ENCODE measurements at regions not wholly inside any gene's neighbourhood (a gene's known extent, or its start where the extent isn't known, plus 50 kb on each side); places are given as distances from the start of the nearest gene placed in this dataset.

DNA sequence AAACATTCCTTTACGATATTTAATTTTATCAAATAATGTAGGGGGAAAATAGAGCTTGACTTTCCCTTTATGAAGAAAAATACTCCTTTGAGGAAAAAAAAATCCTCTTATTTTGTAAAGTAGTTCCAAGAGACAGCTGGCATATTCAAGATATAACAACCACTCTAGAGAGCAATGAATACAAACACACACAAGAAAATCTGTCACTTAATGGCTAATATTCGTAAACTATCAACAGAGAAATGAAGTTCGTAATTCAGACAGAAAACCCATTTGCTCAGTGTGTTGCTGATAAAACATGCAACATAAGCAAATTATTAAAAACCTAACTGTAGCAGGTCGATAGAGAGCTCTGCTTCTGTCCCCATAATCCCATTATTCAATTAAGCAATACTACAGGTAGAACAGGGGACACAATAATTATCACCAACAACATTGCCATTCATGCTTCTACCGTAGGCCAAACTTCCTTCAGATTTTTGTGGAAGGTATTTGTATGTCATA lies 714.4 kb upstream of the MARCKS start:
- ATAC-seq (no peak), DNase-seq (no peak)
- no peaks in the 10 kb centered on the region for H3K36me3 Mint-ChIP-seq
- H3K4me3 Mint-ChIP-seq, result no peak overlapping the region
- H3K4me1 Mint-ChIP-seq, result no peaks in the 10 kb centered on the region
- peaks cover 6% of the 10 kb centered on the region for H3K9me3 Mint-ChIP-seq (ENCODE audit: low read depth)
- H3K27ac Mint-ChIP-seq, result no peak overlapping the region
- H3K27me3 Mint-ChIP-seq, result no peaks in the 10 kb centered on the region
- CTCF ChIA-PET, result no interaction called here

- no peaks in the 10 kb centered on the region for H3K4me1 Mint-ChIP-seq
- CTCF ChIA-PET, result no interaction called here
Observed at GRCh38 chr6:113143206-113143605, 713.9 kb upstream of the MARCKS start.

DNA sequence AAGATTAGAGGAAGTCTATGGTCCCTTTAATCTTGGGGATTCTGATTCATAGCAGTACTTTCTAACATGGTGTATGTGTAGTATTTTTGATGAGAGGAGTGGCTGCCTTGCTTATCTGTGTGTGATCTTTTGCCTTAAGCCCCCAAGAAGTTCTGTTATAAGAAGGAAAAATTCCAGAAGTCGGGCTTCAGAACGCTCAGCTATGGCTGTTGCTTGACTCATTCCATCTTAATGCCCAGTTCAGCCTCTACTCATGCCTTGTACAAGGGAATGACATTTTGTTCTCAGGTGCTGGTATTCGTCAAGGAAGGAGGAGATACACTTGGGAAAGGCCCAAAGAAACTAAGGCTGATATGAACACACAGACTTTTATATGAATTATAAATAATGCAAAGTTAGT lies 713.0 kb upstream of the MARCKS start:
- H3K36me3 Mint-ChIP-seq, result no peaks in the 10 kb centered on the region
- H3K4me1 Mint-ChIP-seq, result no peaks in the 10 kb centered on the region
- no peaks in the 10 kb centered on the region for H3K27me3 Mint-ChIP-seq
- no peak overlapping the region for H3K27ac Mint-ChIP-seq
- DNase-seq (no peak), ATAC-seq (no peak)
- no peak overlapping the region for H3K4me3 Mint-ChIP-seq
- peaks cover 6% of the 10 kb centered on the region for H3K9me3 Mint-ChIP-seq (ENCODE audit: low read depth)
- CTCF ChIA-PET, result no interaction called here

More at GRCh38 chr6:113143206-113143605, 713.9 kb upstream of the MARCKS start:
- H3K4me3 Mint-ChIP-seq, result no peak overlapping the region
- H3K36me3 Mint-ChIP-seq, result no peaks in the 10 kb centered on the region
- H3K27me3 Mint-ChIP-seq, result no peaks in the 10 kb centered on the region
- H3K27ac Mint-ChIP-seq, result no peak overlapping the region
- no peak for ATAC-seq
- H3K9me3 Mint-ChIP-seq (ENCODE audit: low read depth), result peaks cover 6% of the 10 kb centered on the region
- no peak for DNase-seq

GRCh38 chr6:113146878-113147277 lies 710.3 kb upstream of the MARCKS start:
- peaks cover 2% of the 10 kb centered on the region for H3K9me3 Mint-ChIP-seq (ENCODE audit: low read depth)
- no peaks in the 10 kb centered on the region for H3K27me3 Mint-ChIP-seq
- no peak overlapping the region for H3K4me3 Mint-ChIP-seq
- ATAC-seq, result no peak
- CTCF ChIA-PET, result no interaction called here
- no peak for DNase-seq
- no peak overlapping the region for H3K27ac Mint-ChIP-seq
- H3K4me1 Mint-ChIP-seq, result no peaks in the 10 kb centered on the region
- H3K36me3 Mint-ChIP-seq, result no peaks in the 10 kb centered on the region

GRCh38 chr6:113147544-113147943 lies 709.6 kb upstream of the MARCKS start:
- Mint-ChIP-seq H3K4me3 (no peak overlapping the region), H3K27ac (no peak overlapping the region)

GRCh38 chr6:113148566-113148965 lies 708.6 kb upstream of the MARCKS start:
- Mint-ChIP-seq H3K36me3 (no peaks in the 10 kb centered on the region), H3K4me1 (no peaks in the 10 kb centered on the region), H3K27me3 (no peaks in the 10 kb centered on the region), H3K27ac (no peak overlapping the region), H3K4me3 (no peak overlapping the region), H3K9me3 (ENCODE audit: low read depth) (no peaks in the 10 kb centered on the region)
- CTCF ChIA-PET, result no interaction called here
- no peak for ATAC-seq
- DNase-seq, result no peak

More at GRCh38 chr6:113147544-113147943, 709.6 kb upstream of the MARCKS start:
- DNase-seq (no peak), ATAC-seq (no peak)
- no peaks in the 10 kb centered on the region for H3K36me3 Mint-ChIP-seq
- CTCF ChIA-PET, result no interaction called here
- no peaks in the 10 kb centered on the region for H3K9me3 Mint-ChIP-seq (ENCODE audit: low read depth)
- no peaks in the 10 kb centered on the region for H3K27me3 Mint-ChIP-seq
- H3K4me1 Mint-ChIP-seq, result no peaks in the 10 kb centered on the region

DNA sequence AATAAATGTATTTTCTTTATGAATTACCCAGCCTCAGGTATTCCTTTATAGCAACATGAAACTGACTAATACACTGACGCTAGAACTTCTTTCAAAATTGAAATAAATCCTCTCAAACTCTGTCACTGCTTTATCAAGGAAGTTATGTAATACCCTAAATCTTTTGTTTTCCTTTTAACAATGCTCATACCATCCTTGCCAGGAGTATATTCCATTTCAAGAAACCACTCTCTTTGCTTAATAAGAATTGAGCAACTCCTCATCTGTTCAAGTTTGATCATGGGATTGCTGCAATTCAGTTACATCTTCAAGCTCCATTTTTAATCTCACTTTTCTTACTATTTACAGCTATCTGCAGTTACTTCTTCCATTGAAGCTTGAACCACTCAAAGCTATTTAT lies 707.6 kb upstream of the MARCKS start:
- CTCF ChIA-PET, result no interaction called here
- H3K4me1 Mint-ChIP-seq, result no peaks in the 10 kb centered on the region
- no peaks in the 10 kb centered on the region for H3K9me3 Mint-ChIP-seq (ENCODE audit: low read depth)
- no peak for DNase-seq
- H3K36me3 Mint-ChIP-seq, result no peaks in the 10 kb centered on the region
- H3K4me3 Mint-ChIP-seq, result no peak overlapping the region
- H3K27me3 Mint-ChIP-seq, result no peaks in the 10 kb centered on the region
- ATAC-seq, result no peak
- no peak overlapping the region for H3K27ac Mint-ChIP-seq

GRCh38 chr6:113160306-113161017 lies 696.7 kb upstream of the MARCKS start:
- CTCF ChIA-PET, result interaction anchor here (0.9 kb wide), 1 partner anchor 12 kb away, joined by 3 read pairs; no protein-coding TSS in a partner anchor
- ATAC-seq (no peak), DNase-seq (no peak)
- Mint-ChIP-seq H3K4me3 (no peak overlapping the region), H3K36me3 (no peaks in the 10 kb centered on the region), H3K4me1 (no peaks in the 10 kb centered on the region), H3K27ac (no peak overlapping the region), H3K27me3 (no peaks in the 10 kb centered on the region), H3K9me3 (ENCODE audit: low read depth) (peaks cover 3% of the 10 kb centered on the region)

GRCh38 chr6:113161018-113161315 lies 696.2 kb upstream of the MARCKS start:
- Mint-ChIP-seq H3K9me3 (ENCODE audit: low read depth) (peaks cover 3% of the 10 kb centered on the region), H3K4me3 (no peak overlapping the region), H3K36me3 (no peaks in the 10 kb centered on the region), H3K27me3 (no peaks in the 10 kb centered on the region), H3K27ac (no peak overlapping the region), H3K4me1 (no peaks in the 10 kb centered on the region)
- ATAC-seq, result no peak
- CTCF ChIA-PET, result interaction anchor here (0.9 kb wide), 1 partner anchor 11 kb away, joined by 3 read pairs; no protein-coding TSS in a partner anchor
- DNase-seq, result no peak

GRCh38 chr6:113162739-113163138 lies 694.4 kb upstream of the MARCKS start:
- Mint-ChIP-seq H3K27ac (no peak overlapping the region), H3K4me3 (no peak overlapping the region), H3K9me3 (ENCODE audit: low read depth) (peaks cover 5% of the 10 kb centered on the region), H3K4me1 (no peaks in the 10 kb centered on the region), H3K27me3 (no peaks in the 10 kb centered on the region), H3K36me3 (no peaks in the 10 kb centered on the region)
- CTCF ChIA-PET, result no interaction called here
- ATAC-seq (no peak), DNase-seq (no peak)

DNA sequence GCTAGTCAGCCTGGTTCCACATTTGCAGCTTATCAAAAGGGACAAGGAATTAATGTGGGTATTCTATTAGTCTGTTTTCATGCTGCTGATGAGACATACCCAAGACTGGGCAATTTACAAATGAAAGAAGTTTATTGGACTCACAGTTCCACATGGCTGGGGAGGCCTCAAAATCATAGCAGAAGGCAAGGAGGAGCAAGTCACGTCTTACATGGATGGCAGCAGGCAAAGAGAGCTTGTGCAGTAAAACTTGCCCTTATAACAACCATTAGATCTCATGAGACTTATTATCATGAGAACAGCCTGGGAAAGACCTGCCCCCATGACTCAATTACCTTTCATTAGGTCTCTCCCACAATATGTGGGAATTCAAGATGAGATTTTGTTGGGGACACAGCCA lies 689.1 kb upstream of the MARCKS start:
- ATAC-seq, result no peak
- no peaks in the 10 kb centered on the region for H3K36me3 Mint-ChIP-seq
- no peak for DNase-seq
- H3K27ac Mint-ChIP-seq, result no peak overlapping the region
- H3K4me1 Mint-ChIP-seq, result no peaks in the 10 kb centered on the region
- H3K27me3 Mint-ChIP-seq, result no peaks in the 10 kb centered on the region
- H3K4me3 Mint-ChIP-seq, result no peak overlapping the region
- CTCF ChIA-PET, result no interaction called here
- H3K9me3 Mint-ChIP-seq (ENCODE audit: low read depth), result peaks cover 5% of the 10 kb centered on the region

GRCh38 chr6:113169484-113169883 lies 687.7 kb upstream of the MARCKS start:
- no peak for ATAC-seq

DNA sequence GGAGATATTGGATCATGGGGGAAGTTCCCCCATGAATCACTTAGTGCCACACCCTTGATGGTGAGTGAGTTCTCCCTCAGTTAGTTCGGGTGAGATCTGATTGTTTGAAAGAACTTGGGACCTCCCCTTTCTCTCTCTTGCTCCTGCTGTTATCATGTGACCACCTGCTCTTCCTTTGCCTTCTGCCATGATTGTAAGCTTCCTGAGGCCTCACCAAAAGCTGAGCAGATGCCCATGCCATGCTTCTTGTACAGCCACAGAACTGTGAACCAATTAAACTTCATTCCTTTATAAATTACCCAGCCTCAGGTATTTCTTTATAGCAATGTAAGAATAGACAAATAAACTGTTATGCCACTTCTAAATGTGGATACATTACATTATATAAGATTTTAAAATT lies 686.7 kb upstream of the MARCKS start:
- DNase-seq, result no peak
- no peak for ATAC-seq

More at GRCh38 chr6:113169484-113169883, 687.7 kb upstream of the MARCKS start:
- Mint-ChIP-seq H3K27ac (no peak overlapping the region), H3K36me3 (no peaks in the 10 kb centered on the region), H3K4me3 (no peak overlapping the region), H3K9me3 (ENCODE audit: low read depth) (peaks cover 5% of the 10 kb centered on the region), H3K27me3 (no peaks in the 10 kb centered on the region), H3K4me1 (no peaks in the 10 kb centered on the region)
- DNase-seq, result no peak
- CTCF ChIA-PET, result no interaction called here

DNA sequence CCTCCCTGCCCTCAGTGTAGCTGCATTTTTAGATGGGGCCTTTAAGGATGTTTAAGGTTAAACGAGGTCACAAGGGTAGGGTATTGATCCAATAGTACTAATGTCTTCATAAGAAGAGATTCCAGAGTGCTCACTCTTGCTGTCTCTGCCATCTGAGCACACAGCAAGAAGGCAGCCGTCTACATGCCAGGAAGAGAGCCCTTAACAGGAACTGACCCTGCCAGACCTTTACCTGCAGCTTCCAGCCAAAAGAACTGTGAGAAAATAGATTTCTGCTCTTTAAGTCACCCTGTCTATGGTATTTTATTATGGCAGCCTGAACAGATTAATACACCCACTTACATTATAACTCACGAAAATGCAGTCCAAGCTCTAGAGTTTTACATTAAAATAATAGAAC lies 685.3 kb upstream of the MARCKS start:
- Mint-ChIP-seq H3K27me3 (no peaks in the 10 kb centered on the region), H3K4me1 (no peaks in the 10 kb centered on the region), H3K36me3 (no peaks in the 10 kb centered on the region), H3K27ac (no peak overlapping the region), H3K4me3 (no peak overlapping the region), H3K9me3 (ENCODE audit: low read depth) (peaks cover 6% of the 10 kb centered on the region)
- DNase-seq (no peak), ATAC-seq (no peak)
- CTCF ChIA-PET, result interaction anchor here (1.3 kb wide), 1 partner anchor 11 kb away, joined by 3 read pairs; no protein-coding TSS in a partner anchor

More for the DNA sequence above, 686.7 kb upstream of the MARCKS start:
- no peak overlapping the region for H3K4me3 Mint-ChIP-seq
- no peaks in the 10 kb centered on the region for H3K27me3 Mint-ChIP-seq
- peaks cover 5% of the 10 kb centered on the region for H3K9me3 Mint-ChIP-seq (ENCODE audit: low read depth)
- H3K4me1 Mint-ChIP-seq, result no peaks in the 10 kb centered on the region
- H3K27ac Mint-ChIP-seq, result no peak overlapping the region
- CTCF ChIA-PET, result no interaction called here
- H3K36me3 Mint-ChIP-seq, result no peaks in the 10 kb centered on the region
